HCT116 (cell line): ENCODE measurements at regions not wholly inside any gene's neighbourhood (a gene's known extent, or its start where the extent isn't known, plus 50 kb on each side); places are given as distances from the start of the nearest gene placed in this dataset.

Experiments
- ATAC-seq: fragments of 200-7000 bp; cut with Tn5 transposase; 2 replicates; pipeline ENCODE4 v1.9.1; 2020; ENCODE audit warnings: mild to moderate bottlenecking, moderate library complexity
- BruUV-seq: library from RNA; stranded (reverse); fragments of 400-500 nt; replicated peaks from 2 replicates; lab custom pipeline; 2021; lab: Mats Ljungman, UMichigan
- CTCF ChIA-PET: fragments of 300-600 bp; sonication (Branson Sonifier 250); formaldehyde crosslinking; loops from one replicate; lab custom pipeline; 2021; ENCODE audit warnings: antibody characterized with exemption; lab: Charles Lee
- POLR2A ChIA-PET: fragments of 300-600, 350-600 bp; sonication (Branson Sonifier 250); formaldehyde crosslinking; loops from one replicate; lab custom pipeline; 2021; ENCODE audit warnings: antibody characterized with exemption; lab: Charles Lee
- RAD21 ChIA-PET, 2 experiments: fragments of 300-600 bp; sonication (Branson Sonifier 250); formaldehyde crosslinking; loops; one replicate each; lab custom pipeline; 2023; ENCODE audit warnings: low total read pairs in 2 of 2; ENCODE audit not compliant: uncharacterized antibody in 2 of 2, unreplicated experiment in 2 of 2, low non-redundant PET in 1 of 2; lab: Charles Lee
- DNase-seq: peaks from one replicate; pipeline ENCODE4 v3.0.0-alpha.2; 2010; ENCODE audit warnings: low read depth, low spot score
- H2AFZ ChIP-seq: fragments of 200-600 bp; shearing (Covaris generic), sonication (generic); 2 replicates; pipeline ENCODE4 v1.6.1; 2017; ENCODE audit warnings: low read depth, mixed run types, mixed read lengths, antibody characterized with exemption, low read length; ENCODE audit not compliant: poor library complexity, severe bottlenecking
- H3K27ac ChIP-seq: 2 replicates; pipeline ENCODE4 v1.5.1; 2012; ENCODE audit warnings: low read depth, low read length
- H3K27me3 ChIP-seq: fragments of 200-600 bp; sonication (generic); 2 replicates; pipeline ENCODE4 v1.6.1; 2016; ENCODE audit warnings: mixed run types, low read length, mixed read lengths; ENCODE audit not compliant: insufficient read depth
- H3K36me3 ChIP-seq, 2 experiments: fragments of 200-500 bp in 1 of 2; fragments of 200-600 bp in 1 of 2; sonication (Bioruptor generic) in 1 of 2; sonication (generic) in 1 of 2; 2 replicates each; pipeline versions ENCODE4 v1.5.1 to v1.6.1; 2014 to 2016; ENCODE audit warnings: low read length in 2 of 2, inconsistent platforms in 1 of 2, mixed read lengths in 1 of 2, mixed run types in 1 of 2; ENCODE audit not compliant: insufficient read depth in 2 of 2, control insufficient read depth in 1 of 2
- H3K4me1 ChIP-seq, 2 experiments: fragments of 200-600 bp in 1 of 2; sonication (generic) in 1 of 2; 2 replicates each; pipeline versions ENCODE4 v1.5.1 to v1.6.1; 2012 to 2017; ENCODE audit warnings: low read length in 2 of 2, inconsistent platforms in 1 of 2, mild to moderate bottlenecking in 1 of 2, mixed read lengths in 1 of 2, mixed run types in 1 of 2, moderate library complexity in 1 of 2; ENCODE audit not compliant: insufficient read depth in 2 of 2, control insufficient read depth in 1 of 2
- H3K4me2 ChIP-seq: fragments of 200-600 bp; sonication (generic); 2 replicates; pipeline ENCODE4 v1.6.1; 2017; ENCODE audit warnings: mixed run types, low read length, mixed read lengths
- H3K4me3 ChIP-seq, 2 experiments: fragments of 200-600 bp in 1 of 2; sonication (generic) in 1 of 2; replicated peaks in 1 of 2; 2 replicates each; pipeline ENCODE4 v1.5.1; 2011 to 2016; ENCODE audit warnings: low read length in 2 of 2, control low read depth in 1 of 2, low read depth in 1 of 2, mild to moderate bottlenecking in 1 of 2, mixed read lengths in 1 of 2, mixed run types in 1 of 2
- H3K79me2 ChIP-seq: fragments of 200-600 bp; sonication (generic); 2 replicates; pipeline ENCODE4 v1.6.1; 2017; ENCODE audit warnings: mild to moderate bottlenecking, mixed run types, low read length, moderate library complexity, mixed read lengths; ENCODE audit not compliant: insufficient read depth
- H3K9ac ChIP-seq: fragments of 200-600 bp; sonication (generic); 2 replicates; pipeline ENCODE4 v1.6.1; 2016; ENCODE audit warnings: low read length, mixed read lengths
- H3K9me2 ChIP-seq: fragments of 200-600 bp; sonication (generic), shearing (Covaris generic); 2 replicates; pipeline ENCODE4 v1.6.1; 2017; ENCODE audit warnings: mixed run types, mild to moderate bottlenecking, moderate library complexity; ENCODE audit not compliant: insufficient read depth
- H3K9me3 ChIP-seq, 2 experiments: fragments of 200-500 bp in 1 of 2; fragments of 200-600 bp in 1 of 2; sonication (Bioruptor generic) in 1 of 2; sonication (generic) in 1 of 2; 2 replicates each; pipeline ENCODE4 v1.6.1; 2014 to 2017; ENCODE audit warnings: low read length in 2 of 2, mixed read lengths in 2 of 2, inconsistent platforms in 1 of 2, low read depth in 1 of 2, mild to moderate bottlenecking in 1 of 2, mixed run types in 1 of 2, moderate library complexity in 1 of 2; ENCODE audit not compliant: control insufficient read depth in 1 of 2, insufficient read depth in 1 of 2
- H4K20me1 ChIP-seq: fragments of 200-600 bp; sonication (generic), shearing (Covaris generic); 2 replicates; pipeline ENCODE4 v1.6.1; 2017; ENCODE audit warnings: mixed run types, mild to moderate bottlenecking, moderate library complexity; ENCODE audit not compliant: insufficient read depth
- ATF3 ChIP-seq: IDR thresholded peaks from 2 replicates; pipeline ENCODE4 v1.6.1; 2012
- CEBPB ChIP-seq: IDR thresholded peaks from 2 replicates; pipeline ENCODE4 v1.6.1; 2012; ENCODE audit warnings: low read depth
- CTCF ChIP-seq, 3 experiments: fragments of 200-600 bp in 1 of 3; sonication (generic) in 1 of 3; IDR thresholded peaks in 2 of 3; conservative IDR thresholded peaks in 1 of 3; 2 replicates each; pipeline ENCODE4 v1.5.1; 2012 to 2017; ENCODE audit warnings: low read depth in 2 of 3, low read length in 2 of 3, antibody characterized with exemption in 1 of 3, borderline replicate concordance in 1 of 3, control low read depth in 1 of 3, mild to moderate bottlenecking in 1 of 3, mixed read lengths in 1 of 3, mixed run types in 1 of 3, moderate library complexity in 1 of 3; ENCODE audit not compliant: insufficient read depth in 1 of 3
- EZH2 ChIP-seq: fragments of 200-600 bp; sonication (generic); IDR thresholded peaks from 2 replicates; pipeline ENCODE4 v1.6.1; 2017; ENCODE audit warnings: antibody characterized with exemption, mixed run types
- FOSL1 ChIP-seq: IDR thresholded peaks from 2 replicates; pipeline ENCODE4 v1.6.1; 2012; ENCODE audit warnings: low read depth
- POLR2AphosphoS5 ChIP-seq: IDR thresholded peaks from 2 replicates; pipeline ENCODE4 v1.6.1; 2011; ENCODE audit warnings: mild to moderate bottlenecking, low read depth, low read length, moderate library complexity
- RAD21 ChIP-seq: IDR thresholded peaks from 2 replicates; pipeline ENCODE4 v1.6.1; 2012; ENCODE audit warnings: low read depth, mild to moderate bottlenecking
- SP1 ChIP-seq: IDR thresholded peaks from 2 replicates; pipeline ENCODE4 v1.6.1; 2012; ENCODE audit warnings: low read depth
- TCF7L2 ChIP-seq: IDR thresholded peaks from 2 replicates; pipeline ENCODE4 v1.7.0; 2011; ENCODE audit warnings: borderline replicate concordance, inconsistent platforms; ENCODE audit not compliant: insufficient read depth, insufficient read length; ENCODE audit errors: extremely low read depth
- YY1 ChIP-seq: IDR thresholded peaks from 2 replicates; pipeline ENCODE4 v1.6.1; 2011; ENCODE audit warnings: low read length, low read depth, moderate library complexity, mild to moderate bottlenecking; ENCODE audit not compliant: insufficient replicate concordance; ENCODE audit errors: extremely low read depth
- ZFX ChIP-seq: fragments of 450-650 bp; IDR thresholded peaks from 2 replicates; pipeline ENCODE4 v1.6.1; 2017
- intact Hi-C: fragments of 100-400 bp; cut with micrococcal nuclease; formaldehyde crosslinking; loops from 2 replicates; pipeline ENCODE4 v1.10.0; 2022

- ChIA-PET CTCF (no interaction called here), RAD21 (no interaction called here), POLR2A (no interaction called here)
- no peak overlapping the region for H3K9ac ChIP-seq
- BruUV-seq = no TSS peak
- no peak overlapping the region for H3K4me3 ChIP-seq
- no peaks in the 10 kb centered on the region for H3K79me2 ChIP-seq
- no peak overlapping the region for H2AFZ ChIP-seq
- no peaks in the 10 kb centered on the region for H3K9me2 ChIP-seq
- H4K20me1 ChIP-seq = no peaks in the 10 kb centered on the region
- no peak for ATAC-seq
- H3K27ac ChIP-seq = no peak overlapping the region
- DNase-seq = no peak
- no peak overlapping the region for H3K4me2 ChIP-seq
- intact Hi-C loops = no loop called here
- peaks cover 5 to 27% of the 10 kb centered on the region in 2 experiments; a peak in 2 of 4 replicates for H3K9me3 ChIP-seq
- no peaks in the 10 kb centered on the region for H3K36me3 ChIP-seq
- H3K4me1 ChIP-seq = no peaks in the 10 kb centered on the region
- no peaks in the 10 kb centered on the region for H3K27me3 ChIP-seq
- TF ChIP-seq TCF7L2 (no peak), POLR2AphosphoS5 (no peak), CEBPB (no peak), CTCF (IDR thresholded peaks at IDR 0.05 in 2 of 3, conservative IDR thresholded peaks at IDR 0.05 in 1 of 3; ENCODE audit: borderline replicate concordance in 1 of 3, insufficient read depth in 1 of 3, low read depth in 2 of 3, low read length in 2 of 3) (no peak), ATF3 (no peak), FOSL1 (no peak), SP1 (no peak), ZFX (no peak), YY1 (no peak), EZH2 (no peak), RAD21 (no peak)
- TF ChIP-seq, all 23 proteins: peak for 0
Observed at GRCh38 chr20:60690771-60691170, 561.3 kb upstream of the CDH4 start.
